ENCODE measurements at regions not wholly inside any gene's neighbourhood (a gene's known extent, or its start where the extent isn't known, plus 50 kb on each side); places are given as distances from the start of the nearest gene placed in this dataset.

- TF ChIP-seq POLR2A (IDR thresholded peaks at IDR 0.05; ENCODE audit: low read length) (no peak), GATA1 (IDR thresholded peaks at IDR 0.05; ENCODE audit: low read depth, low read length) (no peak)
- DNase-seq = no peak
Observed at GRCh38 chr12:114926341-114926740, 242.4 kb upstream of the TBX3 start.

- TF ChIP-seq GATA1 (IDR thresholded peaks at IDR 0.05; ENCODE audit: low read depth, low read length) (no peak), POLR2A (IDR thresholded peaks at IDR 0.05; ENCODE audit: low read length) (no peak)
- no peak for DNase-seq
Observed at GRCh38 chr12:114924946-114925475, 241.0 kb upstream of the TBX3 start.

- no peak for DNase-seq
- TF ChIP-seq GATA1 (IDR thresholded peaks at IDR 0.05; ENCODE audit: low read depth, low read length) = no peak
- no peak for TF ChIP-seq POLR2A (IDR thresholded peaks at IDR 0.05; ENCODE audit: low read length)
Observed at GRCh38 chr12:114921781-114922180, 237.8 kb upstream of the TBX3 start.

- TF ChIP-seq GATA1 (IDR thresholded peaks at IDR 0.05; ENCODE audit: low read depth, low read length) (no peak), POLR2A (IDR thresholded peaks at IDR 0.05; ENCODE audit: low read length) (no peak)
- DNase-seq = no peak
Observed at GRCh38 chr12:114920771-114921554, 237.0 kb upstream of the TBX3 start.

- DNase-seq = no peak
- TF ChIP-seq POLR2A (IDR thresholded peaks at IDR 0.05; ENCODE audit: low read length) (no peak), GATA1 (IDR thresholded peaks at IDR 0.05; ENCODE audit: low read depth, low read length) (no peak)
Observed at GRCh38 chr12:114919479-114919878, 235.5 kb upstream of the TBX3 start.

GRCh38 chr12:114918535-114919233, 234.7 kb upstream of the TBX3 start:
- no peak for TF ChIP-seq POLR2A (IDR thresholded peaks at IDR 0.05; ENCODE audit: low read length)
- no peak for TF ChIP-seq GATA1 (IDR thresholded peaks at IDR 0.05; ENCODE audit: low read depth, low read length)
- no peak for DNase-seq

GRCh38 chr12:114917953-114918352, 234.0 kb upstream of the TBX3 start:
- no peak for DNase-seq

GRCh38 chr12:114917307-114917706, 233.3 kb upstream of the TBX3 start:
- no peak for DNase-seq
- TF ChIP-seq GATA1 (IDR thresholded peaks at IDR 0.05; ENCODE audit: low read depth, low read length) = no peak
- no peak for TF ChIP-seq POLR2A (IDR thresholded peaks at IDR 0.05; ENCODE audit: low read length)

More at GRCh38 chr12:114917953-114918352, 234.0 kb upstream of the TBX3 start:
- TF ChIP-seq GATA1 (IDR thresholded peaks at IDR 0.05; ENCODE audit: low read depth, low read length) (no peak), POLR2A (IDR thresholded peaks at IDR 0.05; ENCODE audit: low read length) (no peak)

- no peak for TF ChIP-seq POLR2A (IDR thresholded peaks at IDR 0.05; ENCODE audit: low read length)
- TF ChIP-seq GATA1 (IDR thresholded peaks at IDR 0.05; ENCODE audit: low read depth, low read length) = no peak
- DNase-seq = no peak
Observed at GRCh38 chr12:114916541-114916940, 232.6 kb upstream of the TBX3 start.

- TF ChIP-seq GATA1 (IDR thresholded peaks at IDR 0.05; ENCODE audit: low read depth, low read length) (no peak), POLR2A (IDR thresholded peaks at IDR 0.05; ENCODE audit: low read length) (no peak)
Observed at GRCh38 chr12:114916124-114916523, 232.1 kb upstream of the TBX3 start.

GRCh38 chr12:114913871-114914801, 230.2 kb upstream of the TBX3 start:
- no peak for TF ChIP-seq POLR2A (IDR thresholded peaks at IDR 0.05; ENCODE audit: low read length)
- no peak for TF ChIP-seq GATA1 (IDR thresholded peaks at IDR 0.05; ENCODE audit: low read depth, low read length)
- DNase-seq = no peak

More at GRCh38 chr12:114916124-114916523, 232.1 kb upstream of the TBX3 start:
- DNase-seq = no peak

GRCh38 chr12:114912811-114913210, 228.8 kb upstream of the TBX3 start:
- TF ChIP-seq POLR2A (IDR thresholded peaks at IDR 0.05; ENCODE audit: low read length) (no peak), GATA1 (IDR thresholded peaks at IDR 0.05; ENCODE audit: low read depth, low read length) (no peak)
- DNase-seq = no peak

- no peak for TF ChIP-seq POLR2A (IDR thresholded peaks at IDR 0.05; ENCODE audit: low read length)
- no peak for TF ChIP-seq GATA1 (IDR thresholded peaks at IDR 0.05; ENCODE audit: low read depth, low read length)
- no peak for DNase-seq
Observed at GRCh38 chr12:114911196-114911595, 227.2 kb upstream of the TBX3 start.

All from erythroblast (primary cell).